Aorta (tissue), 5 donors: ENCODE measurements at regions not wholly inside any gene's neighbourhood (a gene's known extent, or its start where the extent isn't known, plus 50 kb on each side); places are given as distances from the start of the nearest gene placed in this dataset.

Source experiments
- ATAC-seq: fragments of 200-7000 bp; cut with Tn5 transposase; one replicate; pipeline ENCODE4 v1.9.1; 2022; ENCODE audit warnings: moderate library complexity; ENCODE audit not compliant: low FRiP score
- DNase-seq, 2 donors: peaks; one replicate each; pipeline ENCODE4 v3.0.0-alpha.2; 2020
- H3K27ac ChIP-seq, 2 donors: one replicate each; pipeline ENCODE4 v1.5.1; 2013; ENCODE audit warnings: low read length in 2 of 2, mild to moderate bottlenecking in 2 of 2, moderate library complexity in 2 of 2, control low read depth in 1 of 2, inconsistent platforms in 1 of 2, low read depth in 1 of 2
- H3K27me3 ChIP-seq, 2 donors: one replicate each; pipeline ENCODE4 v1.6.1; 2013; ENCODE audit warnings: control low read depth in 1 of 2, low read length in 1 of 2, mild to moderate bottlenecking in 1 of 2, moderate library complexity in 1 of 2; ENCODE audit not compliant: insufficient read depth in 2 of 2, control insufficient read depth in 1 of 2
- H3K36me3 ChIP-seq, 2 donors: one replicate each; pipeline ENCODE4 v1.6.1; 2013; ENCODE audit warnings: control low read depth in 1 of 2, low read length in 1 of 2, mild to moderate bottlenecking in 1 of 2; ENCODE audit not compliant: insufficient read depth in 2 of 2, control insufficient read depth in 1 of 2
- H3K4me1 ChIP-seq, 2 donors: one replicate each; pipeline ENCODE4 v1.6.1; 2013; ENCODE audit warnings: low read length in 2 of 2, control low read depth in 1 of 2, mild to moderate bottlenecking in 1 of 2, moderate library complexity in 1 of 2; ENCODE audit not compliant: insufficient read depth in 2 of 2, control insufficient read depth in 1 of 2
- H3K4me3 ChIP-seq, 2 donors: one replicate each; pipeline ENCODE4 v1.5.1; 2013; ENCODE audit warnings: low read length in 2 of 2, control low read depth in 1 of 2, mild to moderate bottlenecking in 1 of 2
- H3K9me3 ChIP-seq: one replicate; pipeline ENCODE4 v1.6.1; 2013; ENCODE audit warnings: mild to moderate bottlenecking, low read length; ENCODE audit not compliant: control insufficient read depth
- WGBS, 2 donors: extraction: QIAGEN DNeasy Blood & Tissue Kit; methylation state at CpG; one replicate each; pipeline ENCODE4 v1.1.7; 2013; 5-methylcytosine and 5-hydroxymethylcytosine counted together
- intact Hi-C, 2 donors: fragments of 100-400 bp; cut with DNase I; formaldehyde crosslinking; loops; one replicate each; pipeline versions ENCODE4 v1.14.2 to v1.15.0; 2022
- donor health status: healthy with polysubstance abuse.
- donor health status: Bipolar disorder and iron deficiency.
- donor health status: DM: no; HTN: no; CAD: no.
- donor health status: DM: no; HTN: no; CAD: no.
- donor health status: DM: yes; HTN: yes; CAD: no.

GRCh38 chr2:15811367-15811766, 129.0 kb upstream of the MYCN start:
- H3K9me3 ChIP-seq, result no peaks in the 10 kb centered on the region
- H3K27me3 ChIP-seq, result no peaks in the 10 kb centered on the region
- no peaks in the 10 kb centered on the region for H3K36me3 ChIP-seq
- DNase-seq, result no peak
- intact Hi-C loops, result no loop called here
- no peak overlapping the region for H3K4me3 ChIP-seq
- no peaks in the 10 kb centered on the region for H3K4me1 ChIP-seq
- ATAC-seq, result no peak
- no peak overlapping the region for H3K27ac ChIP-seq
- WGBS, 2 donors, result 77 to 87% methylated on average over 8 of the region's 8 CpGs

GRCh38 chr2:15812187-15812780, 128.1 kb upstream of the MYCN start:
- DNase-seq (no peak), ATAC-seq (no peak)
- Histone ChIP-seq H3K4me1 (no peaks in the 10 kb centered on the region), H3K27me3 (no peaks in the 10 kb centered on the region), H3K36me3 (no peaks in the 10 kb centered on the region), H3K4me3 (no peak overlapping the region), H3K9me3 (no peaks in the 10 kb centered on the region), H3K27ac (no peak overlapping the region)
- WGBS, 2 donors, result 77 to 78% methylated on average over 10 of the region's 10 CpGs
- intact Hi-C loops, result no loop called here

- intact Hi-C loops, result no loop called here
- Histone ChIP-seq H3K4me3 (no peak overlapping the region), H3K27me3 (no peaks in the 10 kb centered on the region), H3K9me3 (no peaks in the 10 kb centered on the region), H3K36me3 (no peaks in the 10 kb centered on the region), H3K4me1 (no peaks in the 10 kb centered on the region), H3K27ac (no peak overlapping the region)
- WGBS, 2 donors, result 91 to 92% methylated on average over 7 of the region's 7 CpGs
- ATAC-seq (no peak), DNase-seq (no peak)
These were observed 126.7 kb upstream of the MYCN start for GRCh38 chr2:15813481-15814266.

GRCh38 chr2:15814403-15814802, 125.9 kb upstream of the MYCN start:
- 51 to 53% methylated on average over 8 of the region's 8 CpGs for WGBS, 2 donors
- ATAC-seq (no peak), DNase-seq (no peak)
- H3K9me3 ChIP-seq, result no peaks in the 10 kb centered on the region
- no peaks in the 10 kb centered on the region for H3K36me3 ChIP-seq
- intact Hi-C loops, result no loop called here
- H3K27me3 ChIP-seq, result no peaks in the 10 kb centered on the region
- no peak overlapping the region for H3K4me3 ChIP-seq
- H3K27ac ChIP-seq, result no peak overlapping the region
- H3K4me1 ChIP-seq, result no peaks in the 10 kb centered on the region

GRCh38 chr2:15814946-15815345, 125.4 kb upstream of the MYCN start:
- no peaks in the 10 kb centered on the region for H3K36me3 ChIP-seq
- intact Hi-C loops, result no loop called here

GRCh38 chr2:15816226-15816625, 124.1 kb upstream of the MYCN start:
- Histone ChIP-seq H3K27me3 (no peaks in the 10 kb centered on the region), H3K4me3 (no peak overlapping the region), H3K9me3 (no peaks in the 10 kb centered on the region), H3K36me3 (no peaks in the 10 kb centered on the region), H3K27ac (no peak overlapping the region), H3K4me1 (no peaks in the 10 kb centered on the region)
- WGBS, 2 donors, result 78% methylated on average over 3 of the region's 3 CpGs
- DNase-seq, result no peak
- intact Hi-C loops, result no loop called here
- no peak for ATAC-seq

More at GRCh38 chr2:15814946-15815345, 125.4 kb upstream of the MYCN start:
- ATAC-seq (no peak), DNase-seq (no peak)
- Histone ChIP-seq H3K27ac (no peak overlapping the region), H3K4me1 (no peaks in the 10 kb centered on the region), H3K27me3 (no peaks in the 10 kb centered on the region), H3K4me3 (no peak overlapping the region), H3K9me3 (no peaks in the 10 kb centered on the region)
- 29 to 32% methylated on average over 6 of the region's 6 CpGs for WGBS, 2 donors

GRCh38 chr2:15816674-15817406, 123.5 kb upstream of the MYCN start:
- Histone ChIP-seq H3K36me3 (no peaks in the 10 kb centered on the region), H3K27me3 (no peaks in the 10 kb centered on the region), H3K27ac (no peak overlapping the region), H3K9me3 (no peaks in the 10 kb centered on the region), H3K4me3 (no peak overlapping the region), H3K4me1 (no peaks in the 10 kb centered on the region)
- ATAC-seq (no peak), DNase-seq (no peak)
- intact Hi-C loops, result no loop called here
- WGBS, 2 donors, result 87 to 88% methylated on average over 9 of the region's 9 CpGs

- no peak for DNase-seq
- H3K4me3 ChIP-seq, result no peak overlapping the region
- WGBS, 2 donors, result 55 to 68% methylated on average over 6 of the region's 6 CpGs
- H3K27me3 ChIP-seq, result no peaks in the 10 kb centered on the region
- no peaks in the 10 kb centered on the region for H3K4me1 ChIP-seq
- no peaks in the 10 kb centered on the region for H3K36me3 ChIP-seq
- no peak overlapping the region for H3K27ac ChIP-seq
- no peaks in the 10 kb centered on the region for H3K9me3 ChIP-seq
- ATAC-seq, result no peak
- intact Hi-C loops, result no loop called here
These were observed 122.6 kb upstream of the MYCN start for GRCh38 chr2:15817748-15818147.
